ENCODE measurements at regions not wholly inside any gene's neighbourhood (a gene's known extent, or its start where the extent isn't known, plus 50 kb on each side); places are given as distances from the start of the nearest gene placed in this dataset.

- no peak for DNase-seq
Measured at GRCh38 chr11:119941636-119942411, 196.1 kb downstream of the TRIM29 start.

- DNase-seq, result no peak
Measured at GRCh38 chr11:119941171-119941570, 196.7 kb downstream of the TRIM29 start.

- peak in 5 of 56 donors; percentile 17 to 37 (median 23) for DNase-seq
Measured at GRCh38 chr11:119940401-119940976, 197.4 kb downstream of the TRIM29 start.

- peak in 14 of 56 donors; percentile 20 to 60 (median 40) for DNase-seq
Measured at GRCh38 chr11:119937412-119937811, 200.5 kb downstream of the TRIM29 start.

GRCh38 chr11:119936426-119936825 lies 201.5 kb downstream of the TRIM29 start:
- DNase-seq, result no peak

GRCh38 chr11:119935349-119935925 lies 202.5 kb downstream of the TRIM29 start:
- peak in 21 of 56 donors; percentile 13 to 69 (median 33) for DNase-seq

GRCh38 chr11:119934866-119935265 lies 203.0 kb downstream of the TRIM29 start:
- no peak for DNase-seq

GRCh38 chr11:119934267-119934666 lies 203.6 kb downstream of the TRIM29 start:
- DNase-seq, result no peak

- no peak for DNase-seq
Measured at GRCh38 chr11:119933584-119933983, 204.3 kb downstream of the TRIM29 start.

GRCh38 chr11:119932828-119933562 lies 204.0 kb upstream of the NECTIN1 start:
- no peak for DNase-seq

GRCh38 chr11:119928047-119928446 lies 199.0 kb upstream of the NECTIN1 start:
- DNase-seq, result no peak

GRCh38 chr11:119924017-119924416 lies 195.0 kb upstream of the NECTIN1 start:
- DNase-seq, result no peak

- DNase-seq, result no peak
Measured at GRCh38 chr11:119921571-119921970, 192.6 kb upstream of the NECTIN1 start.

- DNase-seq, result peak in 5 of 56 donors; percentile 23 to 70 (median 40)
Measured at GRCh38 chr11:119920666-119921387, 191.8 kb upstream of the NECTIN1 start.

- DNase-seq, result no peak
Measured at GRCh38 chr11:119919656-119920055, 190.7 kb upstream of the NECTIN1 start.

- DNase-seq, result no peak
Measured at GRCh38 chr11:119918347-119918746, 189.3 kb upstream of the NECTIN1 start.

- no peak for DNase-seq
Measured at GRCh38 chr11:119916568-119916967, 187.6 kb upstream of the NECTIN1 start.

- DNase-seq, result peak in 2 of 56 donors; percentile 30 to 32
Measured at GRCh38 chr11:119912229-119912628, 183.2 kb upstream of the NECTIN1 start.

- DNase-seq, result no peak
Measured at GRCh38 chr11:119910650-119911049, 181.7 kb upstream of the NECTIN1 start.

- DNase-seq, result peak in 17 of 56 donors; percentile 12 to 65 (median 35)
Measured at GRCh38 chr11:119910051-119910450, 181.1 kb upstream of the NECTIN1 start.

GRCh38 chr11:119909495-119909894 lies 180.5 kb upstream of the NECTIN1 start:
- DNase-seq, result peak in 4 of 56 donors; percentile 21 to 44 (median 30)

Measured in amygdala (tissue), 56 donors.